GM21529 (cell line): ENCODE measurements at regions not wholly inside any gene's neighbourhood (a gene's known extent, or its start where the extent isn't known, plus 50 kb on each side); places are given as distances from the start of the nearest gene placed in this dataset.
"Not testable (repeated sequence)": the region's sequence is repeated elsewhere in the genome, so short reads cannot be mapped to it uniquely, and the experiment has no call there.

Source experiments
- ATAC-seq: cut with Tn5 transposase; IDR thresholded peaks from one replicate; pipeline ENCODE4 v1.9.1; 2021; ENCODE audit not compliant: unreplicated experiment

GRCh38 chr3:102896851-102897621, 462.2 kb downstream of the ZPLD1 start:
- ATAC-seq: no peak

DNA sequence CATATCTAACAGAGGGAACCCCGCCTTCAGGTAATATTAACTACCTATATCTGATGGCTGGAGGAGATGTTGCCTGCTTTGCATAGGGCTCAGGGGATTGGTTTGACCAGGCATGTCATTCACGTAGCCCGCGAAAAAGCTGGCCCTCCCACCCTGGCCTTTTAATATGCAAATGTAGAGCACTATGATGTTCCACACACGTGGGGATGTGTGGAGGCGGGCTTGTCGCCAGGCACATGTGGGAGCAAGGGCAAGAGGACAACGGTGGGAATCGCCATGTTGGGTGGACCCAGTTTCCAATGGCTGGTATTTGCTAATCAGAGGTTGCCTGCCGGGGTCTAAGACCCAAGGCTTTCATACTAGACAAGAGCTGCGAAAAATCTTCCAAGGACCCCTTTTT, 469.8 kb downstream of the ZPLD1 start:
- ATAC-seq: no peak

DNA sequence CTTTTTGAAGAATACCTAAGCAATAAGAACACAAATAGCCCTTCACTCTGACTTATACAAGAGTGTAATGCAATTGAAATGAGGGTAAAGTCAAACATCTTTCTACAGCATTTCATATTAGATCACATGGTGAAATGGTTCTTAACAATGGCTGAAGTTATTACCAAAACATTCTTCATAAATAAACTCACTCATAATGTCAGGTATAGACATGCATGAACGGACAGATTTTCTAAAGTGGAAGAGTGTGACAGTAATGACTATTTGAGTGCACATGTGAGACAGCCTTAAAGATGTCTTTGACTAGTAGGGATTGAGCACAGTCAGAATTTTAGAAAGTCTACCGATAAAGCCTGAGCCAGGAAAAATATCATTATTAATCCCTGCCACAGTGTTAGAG, 471.0 kb downstream of the ZPLD1 start:
- no peak for ATAC-seq

- ATAC-seq: no peak
These were observed 472.0 kb downstream of the ZPLD1 start for GRCh38 chr3:102906818-102907217.

GRCh38 chr3:102909904-102910303, 475.1 kb downstream of the ZPLD1 start:
- no peak for ATAC-seq

DNA sequence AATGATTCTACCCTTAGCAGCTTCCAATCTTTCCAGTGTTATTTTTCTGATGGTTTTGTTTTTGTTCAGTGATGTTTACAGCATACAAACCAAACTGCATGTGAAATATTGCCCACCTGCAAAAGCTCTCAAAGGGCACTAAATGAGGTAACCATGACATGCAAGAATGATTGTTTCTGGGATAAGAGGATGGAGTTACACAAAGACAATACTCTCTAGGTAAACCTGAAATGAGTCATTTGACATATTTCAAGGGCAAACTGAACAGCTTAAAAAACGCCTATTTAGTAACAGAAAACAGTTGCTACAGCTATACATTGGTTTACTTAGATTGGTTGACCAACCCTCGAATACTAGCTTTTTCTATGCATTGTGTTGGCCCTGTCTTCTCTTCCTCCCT, 481.7 kb downstream of the ZPLD1 start:
- no peak for ATAC-seq

DNA sequence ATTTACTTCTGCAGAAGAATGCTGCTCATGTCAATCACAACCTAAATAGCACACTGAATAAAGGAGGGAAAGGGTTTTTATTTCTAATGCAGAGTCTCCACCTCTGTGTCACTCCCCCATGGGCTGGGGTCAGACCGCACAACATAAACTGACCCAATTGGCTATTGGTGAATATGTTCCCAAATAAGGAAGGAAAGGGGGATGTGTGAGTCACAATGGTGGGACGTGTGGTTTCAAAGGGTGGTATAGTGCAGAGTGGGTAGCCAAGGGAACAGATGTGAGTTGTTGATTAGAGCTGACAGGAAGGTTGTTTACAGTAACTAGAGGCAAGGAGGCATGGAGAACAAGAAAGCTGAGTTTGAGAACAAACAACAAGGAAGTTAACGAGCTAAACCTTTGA, 491.8 kb downstream of the ZPLD1 start:
- ATAC-seq: no peak

DNA sequence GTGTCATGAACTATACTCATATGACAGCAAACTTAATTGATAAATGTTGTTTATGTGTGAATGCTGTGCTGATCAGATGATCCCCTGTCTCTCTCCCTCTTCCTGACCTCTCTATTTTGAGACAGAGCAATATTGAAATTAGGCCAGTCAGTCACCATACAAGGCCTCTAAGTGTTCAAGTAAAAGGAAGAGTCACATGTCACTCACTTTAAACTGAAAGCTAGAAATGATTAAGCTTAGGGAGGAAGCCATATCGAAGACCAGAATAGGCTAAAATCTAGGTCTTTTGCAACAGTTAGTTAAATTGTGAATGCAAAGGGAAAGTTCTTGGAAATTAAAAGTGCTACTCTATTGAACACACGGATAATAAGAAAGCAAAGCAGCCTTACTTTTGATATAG, 498.6 kb downstream of the ZPLD1 start:
- ATAC-seq: no peak

- no peak for ATAC-seq
These were observed 501.8 kb downstream of the ZPLD1 start for GRCh38 chr3:102936511-102937045.

- no peak for ATAC-seq
These were observed 507.0 kb downstream of the ZPLD1 start for GRCh38 chr3:102941786-102942185.

GRCh38 chr3:102946445-102946844, 511.6 kb downstream of the ZPLD1 start:
- ATAC-seq: not testable (repeated sequence)

- ATAC-seq: no peak
These were observed 537.5 kb downstream of the ZPLD1 start for GRCh38 chr3:102972350-102972749.

DNA sequence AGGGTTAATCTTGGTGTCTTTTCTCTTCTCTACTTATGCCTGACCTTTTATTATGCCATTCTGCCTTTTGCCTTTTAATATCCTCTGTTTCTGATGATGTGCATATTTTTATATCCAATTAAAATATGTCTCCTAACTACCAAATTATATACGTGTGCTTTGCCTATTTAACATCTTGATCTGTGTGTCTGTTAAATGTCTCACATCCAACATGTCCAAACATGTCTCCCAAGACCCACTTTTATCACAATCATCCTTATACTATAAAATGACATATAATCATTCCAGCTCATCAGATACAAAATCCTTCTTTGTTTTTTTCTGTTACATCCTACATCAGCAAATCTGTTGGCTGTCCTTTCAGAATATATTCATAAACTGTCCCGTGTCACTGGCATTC, 539.5 kb downstream of the ZPLD1 start:
- no peak for ATAC-seq

GRCh38 chr3:102979191-102979590, 544.4 kb downstream of the ZPLD1 start:
- ATAC-seq: no peak

DNA sequence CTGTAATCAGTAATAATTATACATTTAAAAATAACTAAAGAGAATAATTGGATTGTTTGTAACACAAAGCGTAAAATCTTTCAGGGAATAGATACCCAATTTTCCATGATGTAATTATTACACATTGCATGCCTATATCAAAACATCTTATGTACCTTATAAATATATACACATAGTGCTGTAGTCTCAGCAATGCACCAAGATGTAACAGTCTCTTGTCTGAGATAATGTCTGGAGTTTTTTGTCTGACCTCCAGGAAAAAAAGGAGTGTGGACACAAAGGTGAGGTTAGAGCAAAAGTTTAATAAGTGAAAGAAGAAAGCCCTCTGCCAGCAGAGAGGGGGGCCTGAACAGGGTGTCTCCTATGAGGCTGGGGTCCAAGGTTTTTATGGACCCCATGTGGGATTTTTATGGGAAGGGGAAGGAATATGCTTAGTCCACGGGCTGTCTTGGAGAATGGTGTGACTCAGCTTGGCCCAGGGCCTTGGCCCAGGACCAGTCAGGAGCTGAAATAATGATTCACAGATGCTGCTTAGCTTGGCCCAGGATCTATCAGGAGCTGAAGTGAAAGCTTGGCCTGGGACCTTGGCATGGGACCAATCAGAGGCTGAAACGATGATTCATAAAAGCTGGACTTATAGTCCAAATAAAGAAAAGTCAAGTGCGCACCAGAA, 545.0 kb downstream of the ZPLD1 start:
- ATAC-seq: no peak

DNA sequence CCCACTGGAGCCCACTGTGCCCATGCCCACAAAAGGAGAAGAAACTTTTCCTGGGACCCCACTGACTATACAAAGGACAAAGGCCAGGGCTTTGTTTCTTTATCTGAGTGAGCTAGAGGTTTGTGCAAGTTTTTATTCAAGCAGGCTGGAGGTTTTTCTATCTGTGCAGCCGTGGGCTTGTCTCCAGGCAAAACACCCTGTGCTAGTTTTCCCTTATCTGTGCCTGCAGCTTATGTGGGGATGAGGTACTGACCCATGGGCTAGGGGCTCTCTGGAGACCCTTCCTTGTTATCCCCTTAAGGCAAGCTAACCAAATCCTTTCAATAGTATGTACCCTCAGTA, 545.5 kb downstream of the ZPLD1 start:
- no peak for ATAC-seq

GRCh38 chr3:103002425-103003176, 567.8 kb downstream of the ZPLD1 start:
- ATAC-seq: no peak

DNA sequence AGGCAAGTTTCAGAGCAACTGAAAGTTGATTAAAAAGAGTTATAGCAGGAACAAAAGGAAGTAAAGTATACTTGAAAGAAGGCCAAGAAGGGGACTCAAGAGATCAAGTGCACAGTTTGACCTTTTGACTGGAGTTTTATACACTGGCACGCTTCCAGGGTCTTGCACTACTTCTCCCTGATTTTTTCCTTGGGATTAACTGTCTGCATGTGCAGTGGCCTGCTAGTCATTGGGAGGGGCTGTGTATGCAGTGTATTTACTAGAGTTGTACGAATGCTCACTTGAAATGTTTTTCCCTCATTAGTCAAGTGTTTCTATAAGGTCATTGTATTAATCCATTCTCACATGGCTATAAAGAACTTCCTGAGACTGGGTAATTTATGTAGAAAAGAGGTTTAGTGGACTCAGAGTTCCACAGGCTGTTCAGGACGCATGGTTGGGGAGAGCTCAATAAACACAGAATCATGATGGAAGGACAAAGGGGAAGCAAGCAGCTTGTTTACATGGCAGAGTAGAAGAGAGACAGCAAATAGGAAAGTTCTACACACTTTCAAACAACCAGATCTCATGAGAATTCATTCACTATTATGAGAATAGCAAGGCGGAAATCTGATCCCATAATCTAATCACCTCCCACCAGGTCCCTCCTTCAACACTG, 571.8 kb downstream of the ZPLD1 start:
- no peak for ATAC-seq

GRCh38 chr3:103009609-103010008, 574.8 kb downstream of the ZPLD1 start:
- no peak for ATAC-seq

DNA sequence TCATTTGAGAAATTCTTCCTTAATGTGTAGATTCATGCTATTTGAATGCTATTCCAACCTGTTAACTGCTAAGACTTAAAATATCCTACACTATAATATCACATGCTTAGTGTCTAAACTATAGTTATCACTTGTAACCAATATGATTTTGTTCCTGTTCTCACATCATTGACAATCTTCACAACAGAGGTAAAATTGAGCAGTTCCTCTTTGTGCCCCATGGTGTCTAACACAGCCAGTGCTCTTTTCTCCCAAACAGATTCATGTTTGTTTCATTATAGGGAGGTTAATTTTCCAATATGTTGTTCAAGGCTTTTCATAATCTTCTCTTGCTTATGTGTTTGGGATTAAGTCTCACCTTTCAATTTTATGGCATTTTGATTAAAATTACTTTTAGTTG, 591.1 kb downstream of the ZPLD1 start:
- no peak for ATAC-seq

DNA sequence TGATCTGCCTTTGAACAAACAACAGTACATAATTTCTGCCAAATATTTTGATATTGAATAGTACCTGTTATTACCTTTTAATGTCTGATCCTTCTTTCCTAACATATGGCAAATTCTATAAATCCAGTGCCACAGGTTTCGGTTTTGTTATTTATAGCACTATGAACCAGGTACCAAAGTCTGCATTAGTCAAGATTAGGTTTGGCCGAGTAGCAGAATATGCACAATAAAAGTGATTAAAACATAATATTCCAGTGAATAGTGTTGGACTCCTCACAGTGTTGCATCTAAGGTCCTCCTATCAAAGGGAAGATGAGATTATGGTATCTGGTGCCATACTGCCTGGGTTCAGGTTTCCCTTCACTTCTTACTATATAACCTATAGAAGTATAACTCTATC, 599.0 kb downstream of the ZPLD1 start:
- no peak for ATAC-seq
